ENCODE measurements at regions not wholly inside any gene's neighbourhood (a gene's known extent, or its start where the extent isn't known, plus 50 kb on each side); places are given as distances from the start of the nearest gene placed in this dataset.

GRCh38 chr6:125597411-125598253 lies 151.8 kb upstream of the HEY2 start:
- Histone ChIP-seq H2AFZ (ENCODE audit: insufficient read depth, low read depth, low read length, poor library complexity, severe bottlenecking) (peak overlapping the region; percentile 41), H3K27ac (ENCODE audit: low read depth in 1 of 2, low read length in 2 of 2) (no peak overlapping the region), H3K9me3 (replicated peaks in 1 of 2; ENCODE audit: control insufficient read depth in 1 of 2, insufficient read depth in 1 of 2, low read length in 2 of 2) (no peaks in the 10 kb centered on the region), H3K4me2 (replicated peaks; ENCODE audit: extremely low read depth, low read length, poor library complexity, severe bottlenecking) (no peak overlapping the region), H3K36me3 (replicated peaks in 1 of 2; ENCODE audit: control insufficient read depth in 1 of 2, insufficient read depth in 2 of 2, low read length in 2 of 2) (no peaks in the 10 kb centered on the region), H4K20me1 (ENCODE audit: insufficient read depth, low read length) (no peaks in the 10 kb centered on the region), H3K4me1 (ENCODE audit: control insufficient read depth in 1 of 2, insufficient read depth in 2 of 2, low read length in 2 of 2) (peaks cover 4 to 9% of the 10 kb centered on the region in 2 donors), H3K9ac (ENCODE audit: insufficient read depth, low read length, poor library complexity, severe bottlenecking) (no peak overlapping the region), H3K79me2 (ENCODE audit: insufficient read depth, low read length) (no peaks in the 10 kb centered on the region), H3K4me3 (replicated peaks in 1 of 3; ENCODE audit: low read depth in 2 of 3, low read length in 3 of 3) (no peak overlapping the region), H3K27me3 (ENCODE audit: control insufficient read depth in 2 of 2, insufficient read depth in 2 of 2, low read length in 2 of 2) (no peaks in the 10 kb centered on the region)
- no peaks in the 10 kb centered on the region for H3K36me3 Mint-ChIP-seq
- H3K27ac Mint-ChIP-seq = peak overlapping the region in 5 of 7 donors; percentile 64 to 89 (median 83)
- DNase-seq = no peak
- H3K4me3 Mint-ChIP-seq = no peak overlapping the region
- 100% methylated on average over 2 of the region's 7 CpGs for WGBS (ENCODE audit: insufficient coverage)
- H3K9me3 Mint-ChIP-seq = peaks cover 0 to 3% (median 0%) of the 10 kb centered on the region in 7 donors
- intact Hi-C loops (cut with micrococcal nuclease) = no loop called here
- peaks cover 8% of the 10 kb centered on the region for H3K4me1 Mint-ChIP-seq
- no peak for TF ChIP-seq CTCF (IDR thresholded peaks at IDR 0.05)
- peaks cover 4 to 8% (median 6%) of the 10 kb centered on the region in 3 donors for H3K27me3 Mint-ChIP-seq (ENCODE audit: low read depth in 3 of 3)

- peak overlapping the region; percentile 41 for H2AFZ ChIP-seq (ENCODE audit: insufficient read depth, low read depth, low read length, poor library complexity, severe bottlenecking)
- no peak overlapping the region for H3K4me3 ChIP-seq (replicated peaks in 1 of 3; ENCODE audit: low read depth in 2 of 3, low read length in 3 of 3)
- no peaks in the 10 kb centered on the region for H4K20me1 ChIP-seq (ENCODE audit: insufficient read depth, low read length)
- Mint-ChIP-seq H3K9me3 (peaks cover 0 to 3% (median 0%) of the 10 kb centered on the region in 7 donors), H3K27ac (peak overlapping the region in 5 of 7 donors; percentile 64 to 89 (median 83)), H3K4me3 (no peak overlapping the region), H3K4me1 (peaks cover 8% of the 10 kb centered on the region), H3K36me3 (no peaks in the 10 kb centered on the region), H3K27me3 (ENCODE audit: low read depth in 3 of 3) (peaks cover 0 to 9% (median 6%) of the 10 kb centered on the region in 3 donors)
- TF ChIP-seq CTCF (IDR thresholded peaks at IDR 0.05) = no peak
- no peaks in the 10 kb centered on the region for H3K79me2 ChIP-seq (ENCODE audit: insufficient read depth, low read length)
- intact Hi-C loops (cut with micrococcal nuclease) = no loop called here
- H3K4me1 ChIP-seq (ENCODE audit: control insufficient read depth in 1 of 2, insufficient read depth in 2 of 2, low read length in 2 of 2) = peaks cover 4 to 9% of the 10 kb centered on the region in 2 donors
- no peaks in the 10 kb centered on the region for H3K36me3 ChIP-seq (replicated peaks in 1 of 2; ENCODE audit: control insufficient read depth in 1 of 2, insufficient read depth in 2 of 2, low read length in 2 of 2)
- H3K27me3 ChIP-seq (ENCODE audit: control insufficient read depth in 2 of 2, insufficient read depth in 2 of 2, low read length in 2 of 2) = no peaks in the 10 kb centered on the region
- peak; percentile 80 to 93 (median 84) for DNase-seq
- no peak overlapping the region for H3K4me2 ChIP-seq (replicated peaks; ENCODE audit: extremely low read depth, low read length, poor library complexity, severe bottlenecking)
- no peaks in the 10 kb centered on the region for H3K9me3 ChIP-seq (replicated peaks in 1 of 2; ENCODE audit: control insufficient read depth in 1 of 2, insufficient read depth in 1 of 2, low read length in 2 of 2)
- 33% methylated on average over 4 of the region's 5 CpGs for WGBS (ENCODE audit: insufficient coverage)
- H3K27ac ChIP-seq (ENCODE audit: low read depth in 1 of 2, low read length in 2 of 2) = no peak overlapping the region
- H3K9ac ChIP-seq (ENCODE audit: insufficient read depth, low read length, poor library complexity, severe bottlenecking) = no peak overlapping the region
Measured at GRCh38 chr6:125598422-125598821, 151.0 kb upstream of the HEY2 start.
